ENCODE measurements at regions not wholly inside any gene's neighbourhood (a gene's known extent, or its start where the extent isn't known, plus 50 kb on each side); places are given as distances from the start of the nearest gene placed in this dataset.

DNA sequence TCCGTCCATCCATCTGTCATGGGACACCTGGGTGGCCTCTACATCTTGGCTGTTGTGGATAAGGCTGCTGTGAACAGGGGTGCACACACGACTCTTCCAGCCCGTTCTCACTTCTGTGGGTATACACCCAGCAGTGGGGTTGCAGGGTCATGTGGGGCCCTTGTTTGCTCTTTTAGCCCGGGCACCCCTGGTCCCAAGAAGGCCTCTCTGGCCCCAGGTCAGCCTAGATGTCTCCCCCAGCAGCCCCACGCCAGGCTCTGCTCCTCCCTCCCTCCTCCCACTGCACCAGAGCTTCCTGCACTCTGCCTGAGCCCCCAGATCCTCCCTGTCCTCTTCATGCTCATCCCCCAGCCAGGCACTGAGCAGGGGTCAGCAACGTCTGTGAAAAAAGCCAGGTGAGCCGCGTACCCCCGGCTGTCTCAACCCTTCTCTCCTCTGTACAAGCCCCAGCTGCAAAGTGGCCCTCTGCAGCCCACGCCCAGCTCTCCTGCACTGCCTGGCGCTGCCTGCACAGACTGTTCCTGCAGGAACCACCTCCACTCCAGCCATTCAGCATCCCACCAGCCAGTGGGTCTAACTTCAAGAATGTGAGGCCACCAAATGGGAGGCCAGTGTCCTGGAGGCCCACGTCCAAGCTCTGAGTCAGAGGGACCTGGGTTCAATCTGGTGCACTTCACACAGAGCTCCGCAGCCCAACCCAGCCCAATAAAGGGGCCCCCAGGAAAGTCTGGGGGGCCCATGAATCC, 1508.9 kb downstream of the BRD1 start:
- TF ChIP-seq, protein P1, sequence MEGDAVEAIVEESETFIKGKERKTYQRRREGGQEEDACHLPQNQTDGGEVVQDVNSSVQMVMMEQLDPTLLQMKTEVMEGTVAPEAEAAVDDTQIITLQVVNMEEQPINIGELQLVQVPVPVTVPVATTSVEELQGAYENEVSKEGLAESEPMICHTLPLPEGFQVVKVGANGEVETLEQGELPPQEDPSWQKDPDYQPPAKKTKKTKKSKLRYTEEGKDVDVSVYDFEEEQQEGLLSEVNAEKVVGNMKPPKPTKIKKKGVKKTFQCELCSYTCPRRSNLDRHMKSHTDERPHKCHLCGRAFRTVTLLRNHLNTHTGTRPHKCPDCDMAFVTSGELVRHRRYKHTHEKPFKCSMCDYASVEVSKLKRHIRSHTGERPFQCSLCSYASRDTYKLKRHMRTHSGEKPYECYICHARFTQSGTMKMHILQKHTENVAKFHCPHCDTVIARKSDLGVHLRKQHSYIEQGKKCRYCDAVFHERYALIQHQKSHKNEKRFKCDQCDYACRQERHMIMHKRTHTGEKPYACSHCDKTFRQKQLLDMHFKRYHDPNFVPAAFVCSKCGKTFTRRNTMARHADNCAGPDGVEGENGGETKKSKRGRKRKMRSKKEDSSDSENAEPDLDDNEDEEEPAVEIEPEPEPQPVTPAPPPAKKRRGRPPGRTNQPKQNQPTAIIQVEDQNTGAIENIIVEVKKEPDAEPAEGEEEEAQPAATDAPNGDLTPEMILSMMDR (IDR thresholded peaks at IDR 0.05; ENCODE audit: unreplicated experiment in 3 of 3): no peak

DNA sequence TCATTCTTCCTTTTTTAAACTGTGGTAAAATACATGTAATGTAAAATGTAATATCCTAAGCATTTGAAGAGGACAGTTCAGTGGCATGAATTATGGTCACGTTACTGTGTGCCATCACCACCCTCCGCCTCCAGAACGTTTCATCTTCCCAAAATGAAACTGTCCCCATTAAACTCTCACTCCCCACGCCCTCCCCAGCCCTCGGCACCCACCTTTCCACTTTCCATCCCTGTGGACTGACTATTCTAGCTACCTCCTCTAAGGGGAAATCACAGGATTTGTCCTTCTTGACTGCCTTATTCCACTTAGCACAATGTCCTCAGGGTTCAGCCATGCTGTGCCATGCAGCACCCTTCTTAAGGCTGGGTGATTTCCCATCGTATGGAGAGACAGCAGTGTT, 1509.5 kb downstream of the BRD1 start:
- Mint-ChIP-seq H3K4me3 (no peak overlapping the region), H3K9me3 (peaks cover 7% of the 10 kb centered on the region), H3K27me3 (ENCODE audit: low read depth) (peaks cover 15% of the 10 kb centered on the region), H3K4me1 (peaks cover 35% of the 10 kb centered on the region), H3K27ac (peak overlapping the region in 2 of 3 experiments; percentile 4 to 9), H3K36me3 (ENCODE audit: low read depth) (peaks cover 4% of the 10 kb centered on the region)
- TF ChIP-seq, protein P1 (IDR thresholded peaks at IDR 0.05; ENCODE audit: unreplicated experiment in 3 of 3): no peak

More for the DNA sequence above, 1508.9 kb downstream of the BRD1 start:
- peaks cover 2% of the 10 kb centered on the region for H3K9me3 Mint-ChIP-seq
- peaks cover 15% of the 10 kb centered on the region for H3K27me3 Mint-ChIP-seq (ENCODE audit: low read depth)
- no peak overlapping the region for H3K4me3 Mint-ChIP-seq
- H3K4me1 Mint-ChIP-seq: peaks cover 29% of the 10 kb centered on the region
- H3K27ac Mint-ChIP-seq: peak overlapping the region in 1 of 3 experiments; percentile 37
- no peaks in the 10 kb centered on the region for H3K36me3 Mint-ChIP-seq (ENCODE audit: low read depth)

DNA sequence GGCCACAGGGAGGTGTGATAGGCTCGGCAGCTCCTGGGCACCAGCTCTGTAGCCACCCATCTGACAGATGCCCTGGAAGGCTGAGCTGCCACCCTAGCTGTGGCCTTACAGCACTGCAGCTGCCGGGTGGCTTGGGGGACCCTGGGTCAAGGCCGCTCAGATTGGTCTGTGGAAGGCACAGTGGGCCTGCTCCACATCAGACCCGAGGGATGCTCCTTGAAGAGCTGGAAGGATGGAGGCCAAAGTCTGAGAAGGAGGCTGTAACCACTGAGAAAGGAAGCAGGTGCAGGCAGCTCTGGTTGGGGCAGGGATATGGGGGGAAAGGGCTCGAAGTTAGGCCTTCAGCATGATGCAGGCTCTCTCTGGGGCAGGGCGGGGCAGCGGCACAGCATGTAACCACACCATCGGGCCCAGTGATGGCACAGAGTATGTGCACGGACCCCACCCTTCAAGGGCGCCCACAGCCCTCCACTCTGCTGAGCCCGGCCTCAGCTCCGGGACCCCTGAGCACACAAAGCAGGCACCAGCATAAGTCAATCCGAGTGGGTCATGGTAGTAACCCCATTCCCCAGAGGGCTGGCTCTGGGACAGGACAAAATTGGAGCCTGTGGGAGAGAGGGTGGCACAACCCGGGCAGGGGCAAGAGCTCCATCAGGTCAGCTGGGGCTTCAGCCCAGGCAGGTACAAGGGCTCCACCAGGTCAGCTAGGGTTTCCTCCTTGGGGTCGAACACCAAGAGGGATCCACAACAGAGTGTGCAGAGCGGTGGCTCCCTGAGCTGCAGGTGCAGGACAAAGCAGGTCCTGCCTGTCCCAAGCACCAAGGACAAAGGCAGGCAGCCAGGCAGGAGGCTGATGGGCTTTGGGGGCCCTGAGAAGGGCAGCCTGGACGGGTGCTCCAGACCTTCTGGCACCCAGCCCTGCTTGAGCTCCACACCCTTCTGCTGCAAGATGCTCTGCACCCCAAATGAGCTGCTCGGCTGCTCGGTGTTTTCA, 1511.1 kb downstream of the BRD1 start:
- H3K27me3 Mint-ChIP-seq (ENCODE audit: low read depth): peaks cover 15% of the 10 kb centered on the region
- TF ChIP-seq, protein P1 (IDR thresholded peaks at IDR 0.05; ENCODE audit: unreplicated experiment in 3 of 3): no peak
- H3K4me3 Mint-ChIP-seq: no peak overlapping the region
- peaks cover 17% of the 10 kb centered on the region for H3K9me3 Mint-ChIP-seq
- H3K27ac Mint-ChIP-seq: no peak overlapping the region
- H3K36me3 Mint-ChIP-seq (ENCODE audit: low read depth): peaks cover 4% of the 10 kb centered on the region
- H3K4me1 Mint-ChIP-seq: peaks cover 27% of the 10 kb centered on the region

- peak overlapping the region in 1 of 3 experiments; percentile 20 for H3K27ac Mint-ChIP-seq
- peaks cover 18% of the 10 kb centered on the region for H3K4me1 Mint-ChIP-seq
- H3K36me3 Mint-ChIP-seq (ENCODE audit: low read depth): peaks cover 4% of the 10 kb centered on the region
- no peak overlapping the region for H3K4me3 Mint-ChIP-seq
- peaks cover 18% of the 10 kb centered on the region for H3K27me3 Mint-ChIP-seq (ENCODE audit: low read depth)
- H3K9me3 Mint-ChIP-seq: peaks cover 21% of the 10 kb centered on the region
- TF ChIP-seq, protein P1 (IDR thresholded peaks at IDR 0.05; ENCODE audit: unreplicated experiment in 3 of 3): no peak
Observed at GRCh38 chr22:48315439-48316256, 1512.0 kb downstream of the BRD1 start.

DNA sequence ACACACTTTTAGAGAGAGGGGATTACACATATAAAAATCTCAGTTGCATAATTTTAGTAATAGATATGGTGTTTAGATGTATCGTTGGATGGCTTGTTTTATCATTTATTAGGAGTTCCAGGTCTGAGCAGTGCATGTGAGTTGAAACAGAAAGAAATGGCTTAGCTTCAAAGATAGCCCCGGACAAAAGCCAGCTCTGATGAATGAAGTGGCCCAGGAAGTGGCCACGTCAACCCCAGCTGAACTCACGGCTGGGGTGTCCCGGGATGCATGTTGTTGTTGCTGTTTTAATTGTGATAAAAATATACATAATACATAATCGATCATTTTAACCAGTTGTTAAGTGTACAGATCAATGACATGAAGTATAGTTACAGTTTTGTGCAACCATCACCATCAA, 1513.6 kb downstream of the BRD1 start:
- Mint-ChIP-seq H3K27me3 (ENCODE audit: low read depth) (peaks cover 18% of the 10 kb centered on the region), H3K27ac (peak overlapping the region in 2 of 3 experiments; percentile 12 to 80), H3K36me3 (ENCODE audit: low read depth) (peaks cover 4% of the 10 kb centered on the region), H3K9me3 (peaks cover 23% of the 10 kb centered on the region), H3K4me1 (peaks cover 20% of the 10 kb centered on the region), H3K4me3 (no peak overlapping the region)
- TF ChIP-seq, protein P1 (IDR thresholded peaks at IDR 0.05; ENCODE audit: unreplicated experiment in 3 of 3): no peak

Data from nephron (organoid).